ENCODE measurements at regions not wholly inside any gene's neighbourhood (a gene's known extent, or its start where the extent isn't known, plus 50 kb on each side); places are given as distances from the start of the nearest gene placed in this dataset.
"Not testable (repeated sequence)": the region's sequence is repeated elsewhere in the genome, so short reads cannot be mapped to it uniquely, and the experiment has no call there.

DNA sequence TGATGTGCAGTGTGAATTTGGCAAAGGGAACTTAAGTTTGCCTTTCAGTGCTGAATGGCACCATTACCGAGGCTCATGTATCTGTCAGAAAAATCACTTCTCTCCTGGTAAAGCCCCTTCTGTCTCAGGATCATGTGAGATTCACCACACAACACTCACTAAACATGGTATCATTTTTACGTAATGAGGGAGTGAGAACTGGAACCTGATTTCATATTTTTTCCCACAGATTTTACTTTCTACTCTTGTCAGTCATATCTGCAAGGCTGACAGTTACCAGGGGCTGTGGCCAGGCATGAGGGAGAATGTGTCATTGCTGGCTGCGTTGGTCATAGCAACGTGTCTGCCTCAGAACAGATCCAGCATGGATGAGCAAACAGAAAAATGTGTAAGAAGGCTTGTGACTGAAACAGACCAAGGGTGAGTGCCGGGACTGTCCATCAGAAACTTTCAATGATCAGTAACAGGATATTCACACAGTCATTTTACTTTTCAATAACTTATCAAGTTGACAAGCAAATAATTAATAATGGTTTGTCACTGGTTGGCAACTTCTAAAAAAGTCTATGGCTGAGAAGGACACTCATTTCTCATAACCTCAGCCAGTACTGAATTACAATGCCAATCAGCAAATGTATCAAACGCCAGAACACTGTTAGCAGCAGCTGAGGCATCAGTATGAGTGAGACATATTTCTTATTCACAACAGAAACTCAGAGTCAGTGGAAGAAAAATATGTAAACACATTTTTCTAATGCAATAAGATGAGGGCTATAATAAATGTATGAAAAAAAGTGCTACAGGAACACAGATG lies 100.5 kb downstream of the CDC42EP3 start:
- peak; percentile 49 for DNase-seq (ENCODE audit: low spot score)

- DNase-seq (ENCODE audit: low spot score) = no peak
Measured at GRCh38 chr2:37571587-37572136, 99.8 kb downstream of the CDC42EP3 start.

DNA sequence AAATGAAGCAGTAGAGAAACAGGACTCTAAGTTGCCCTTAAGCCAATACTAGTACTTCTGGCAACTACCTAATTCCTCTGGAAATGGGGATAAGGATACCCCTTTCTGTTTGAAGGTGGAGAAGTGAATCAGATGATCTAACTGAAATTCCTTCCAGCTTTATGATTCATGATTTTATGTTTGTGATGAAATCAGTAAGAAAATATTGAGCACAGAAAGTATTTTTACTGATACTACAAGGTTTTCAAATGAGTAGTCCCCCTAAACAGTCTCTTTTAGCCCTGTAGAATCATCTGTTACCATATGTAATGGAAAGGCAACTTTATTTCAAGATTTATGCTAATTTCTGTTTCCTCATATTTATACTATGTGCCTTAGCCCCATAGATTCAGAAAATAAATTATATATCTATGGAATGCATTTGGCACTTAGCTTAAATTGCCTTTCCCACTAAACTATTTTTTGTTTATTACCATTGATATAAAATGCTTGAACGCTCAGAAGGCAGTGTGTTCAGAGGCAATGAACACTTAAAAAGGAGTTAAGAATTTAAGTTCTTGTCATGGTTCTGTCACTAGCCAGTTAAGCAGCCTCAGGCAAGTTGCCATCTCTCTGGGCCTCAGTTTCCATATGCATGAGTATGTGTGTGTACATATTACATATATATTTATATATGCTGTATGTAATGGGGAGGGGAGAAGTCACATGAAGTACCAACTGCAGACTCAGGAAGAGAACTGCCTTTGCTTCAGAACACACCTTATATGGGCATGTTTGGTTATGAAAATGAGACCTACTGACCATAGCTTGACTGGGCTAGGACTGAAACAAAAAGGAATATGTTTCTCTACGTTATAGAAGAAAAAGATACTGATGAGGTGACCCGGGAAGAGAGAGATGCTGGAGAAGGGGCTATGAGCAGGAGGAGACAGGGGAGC lies 97.7 kb downstream of the CDC42EP3 start:
- no peak for DNase-seq (ENCODE audit: low spot score)

- no peak for DNase-seq (ENCODE audit: low spot score)
Measured at GRCh38 chr2:37575780-37576179, 95.7 kb downstream of the CDC42EP3 start.

GRCh38 chr2:37576194-37576593 lies 95.2 kb downstream of the CDC42EP3 start:
- not testable (repeated sequence) for DNase-seq (ENCODE audit: low spot score)

DNA sequence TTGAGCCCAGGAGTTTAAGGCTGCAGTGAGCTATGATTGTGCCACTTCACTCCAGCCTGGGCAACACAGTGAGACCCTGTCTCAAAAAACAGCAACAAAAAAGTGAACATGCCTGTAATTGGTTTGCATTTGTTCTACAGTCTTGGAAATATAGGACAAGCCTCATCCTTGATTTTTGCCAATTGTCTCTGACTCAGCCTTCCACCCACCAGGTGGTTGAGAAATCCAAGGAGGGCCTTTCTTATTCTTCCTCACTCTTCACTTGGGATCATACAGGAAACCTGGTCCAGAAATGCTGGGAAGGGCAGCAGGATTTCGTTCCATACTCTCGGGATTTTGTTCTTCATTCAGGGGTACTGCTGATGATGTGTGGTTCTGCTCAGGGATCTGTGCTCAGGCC lies 94.6 kb downstream of the CDC42EP3 start:
- no peak for DNase-seq (ENCODE audit: low spot score)

DNA sequence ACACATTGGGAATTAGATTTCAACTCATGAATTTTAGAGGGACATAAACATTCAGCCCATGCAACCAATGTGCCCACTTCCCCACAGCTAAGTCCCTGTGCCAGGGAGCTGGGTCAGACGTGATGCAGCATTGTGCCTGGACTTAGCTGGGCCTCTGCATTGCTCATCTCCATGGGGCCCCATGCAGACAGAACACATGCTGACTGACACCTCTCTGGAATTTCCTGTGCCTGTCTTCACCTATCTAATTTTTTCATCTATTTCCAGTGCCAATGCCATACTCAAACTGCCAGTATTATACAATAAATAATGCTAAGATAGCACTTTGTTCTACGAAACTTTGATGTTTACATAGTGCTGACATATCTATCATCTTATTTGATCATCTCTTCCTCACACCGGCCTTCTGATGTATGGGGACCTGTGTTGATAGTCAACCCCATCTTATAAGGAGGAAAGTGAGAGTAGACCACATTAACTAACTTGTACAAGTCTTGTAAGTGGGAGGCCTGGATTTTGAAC lies 92.2 kb downstream of the CDC42EP3 start:
- no peak for DNase-seq (ENCODE audit: low spot score)

DNA sequence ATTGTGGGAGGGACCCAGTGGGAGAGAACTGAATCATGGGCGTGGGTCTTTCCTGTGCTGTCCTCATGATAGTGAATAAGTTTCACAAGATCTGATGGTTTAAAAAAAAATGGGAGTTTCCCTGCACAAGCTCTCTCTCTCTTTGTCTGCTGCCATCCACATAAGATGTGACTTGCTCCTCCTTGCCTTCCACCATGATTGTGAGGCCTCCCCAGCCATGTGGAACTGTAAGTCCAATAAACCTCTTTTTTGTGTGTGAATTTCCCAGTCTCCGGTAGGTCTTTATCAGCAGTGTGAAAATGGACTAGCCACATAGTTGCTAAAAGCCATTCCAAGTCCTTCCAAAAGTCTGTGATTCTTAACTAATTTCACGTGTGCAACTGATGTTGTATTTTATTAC lies 91.5 kb downstream of the CDC42EP3 start:
- not testable (repeated sequence) for DNase-seq (ENCODE audit: low spot score)

GRCh38 chr2:37581433-37581832 lies 90.0 kb downstream of the CDC42EP3 start:
- no peak for DNase-seq (ENCODE audit: low spot score)

DNA sequence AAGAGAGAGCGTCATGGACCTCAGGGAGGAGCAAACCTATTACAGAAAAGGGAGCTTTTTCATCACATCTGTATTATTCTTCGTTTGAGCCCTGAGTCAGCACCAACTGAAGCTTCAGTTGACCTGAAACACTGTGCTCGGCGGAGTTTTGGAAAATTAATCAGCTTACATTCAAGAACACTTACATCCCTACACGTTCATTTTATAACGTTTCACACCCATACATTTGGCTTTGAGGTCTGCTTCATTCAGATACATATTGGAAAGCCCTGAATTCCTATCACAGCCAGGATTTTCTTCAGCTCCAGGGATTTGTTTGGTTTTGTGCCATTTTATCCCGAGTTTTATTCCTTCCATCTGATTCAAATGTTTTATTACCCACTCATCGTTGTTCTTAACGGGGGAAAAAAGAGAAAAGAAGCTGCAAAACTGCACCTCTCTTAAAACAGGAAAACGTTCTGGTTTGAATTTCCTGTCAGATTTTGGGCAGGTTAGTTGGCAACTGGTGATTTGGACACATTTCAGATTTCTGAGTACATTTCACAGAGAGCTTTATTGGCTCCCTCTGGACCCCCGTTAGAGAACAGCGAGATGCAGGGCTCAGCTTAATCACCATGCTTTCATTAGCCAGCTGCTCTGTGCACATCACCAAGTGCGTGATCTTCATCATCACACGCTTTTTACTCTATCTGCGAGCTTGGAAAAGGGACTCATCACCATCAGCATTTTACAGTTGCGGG lies 88.8 kb downstream of the CDC42EP3 start:
- DNase-seq (ENCODE audit: low spot score) = no peak

DNA sequence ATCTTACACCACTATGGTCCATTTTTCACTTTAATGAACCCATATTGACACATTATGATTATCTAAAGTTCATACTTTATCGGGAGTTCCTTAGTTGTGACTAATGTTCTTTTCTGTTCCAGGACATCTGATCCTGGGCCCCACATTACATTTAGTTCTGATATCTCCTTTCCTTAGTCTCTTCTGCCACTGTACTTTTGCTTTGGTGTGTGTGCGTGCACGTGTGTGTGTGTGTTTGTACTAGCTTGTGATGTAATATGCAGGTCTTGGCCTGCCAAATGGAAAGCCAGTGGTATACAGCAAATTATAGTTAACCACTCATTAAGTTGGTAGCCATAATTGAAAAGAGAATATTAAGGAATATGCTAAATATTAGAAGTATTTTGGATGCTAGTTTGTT lies 88.0 kb downstream of the CDC42EP3 start:
- DNase-seq (ENCODE audit: low spot score) = no peak

- DNase-seq (ENCODE audit: low spot score) = peak; percentile 29
Measured at GRCh38 chr2:37583867-37584266, 87.6 kb downstream of the CDC42EP3 start.

DNA sequence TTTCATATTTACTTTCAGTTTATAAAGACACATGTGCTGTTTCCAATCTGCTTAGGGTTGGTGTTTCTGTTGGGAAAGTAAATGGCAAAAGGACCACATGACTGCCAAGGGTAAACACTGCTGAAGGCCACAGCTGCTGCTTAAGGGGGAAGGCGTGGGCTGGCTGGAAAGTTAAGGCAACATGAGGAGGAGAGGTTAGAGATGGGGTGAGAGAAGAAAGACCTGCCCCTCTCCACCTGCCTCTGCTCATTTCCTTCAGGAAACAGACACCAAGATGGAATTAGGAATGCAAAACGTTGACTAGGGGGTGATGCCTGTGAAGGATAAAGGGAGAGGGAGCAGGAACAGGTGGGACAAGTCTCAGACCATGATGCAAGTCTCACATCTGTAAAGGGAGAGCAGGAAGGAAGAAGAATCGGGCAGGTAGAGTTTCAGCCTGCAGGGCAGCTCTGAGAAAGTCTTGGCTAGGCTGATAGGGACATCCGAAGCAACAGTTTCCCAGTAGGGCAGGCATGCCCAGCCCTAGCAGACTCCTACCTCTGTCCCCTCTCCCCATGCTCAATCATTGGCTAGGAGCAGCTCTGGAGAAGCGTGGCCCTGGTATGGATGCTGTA lies 86.0 kb downstream of the CDC42EP3 start:
- DNase-seq (ENCODE audit: low spot score) = peak; percentile 15

DNA sequence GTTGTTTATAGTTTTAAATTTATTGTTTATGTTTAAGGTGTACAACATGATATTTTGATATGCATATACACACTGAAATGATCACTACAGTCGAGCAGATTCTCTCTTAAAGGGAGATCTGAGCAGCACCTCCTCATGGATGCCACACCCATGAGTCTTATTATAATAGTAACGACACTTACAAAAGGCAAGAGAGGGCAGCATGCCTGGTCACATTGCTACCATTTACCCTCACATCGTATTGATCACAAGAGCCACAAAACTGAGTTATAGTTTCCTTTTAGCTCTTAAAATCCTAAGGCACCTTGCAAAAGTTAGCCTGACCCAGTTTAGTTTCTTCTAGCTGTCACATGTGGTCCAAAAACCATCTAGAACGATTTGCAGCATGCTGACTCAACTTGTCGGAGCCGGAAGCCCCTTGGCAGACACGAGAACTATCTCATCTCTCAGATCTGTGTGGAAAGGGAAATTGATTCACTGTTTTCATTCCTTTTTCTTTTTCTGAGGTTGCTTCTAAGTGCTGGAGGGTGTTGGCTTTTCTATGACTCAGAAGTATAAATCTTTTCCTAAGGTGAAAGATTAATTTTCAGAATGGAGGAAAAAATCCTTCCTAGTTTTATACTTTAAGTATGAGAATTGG lies 85.3 kb downstream of the CDC42EP3 start:
- DNase-seq (ENCODE audit: low spot score) = peak; percentile 35

GRCh38 chr2:37586663-37587317 lies 84.7 kb downstream of the CDC42EP3 start:
- DNase-seq (ENCODE audit: low spot score) = no peak

DNA sequence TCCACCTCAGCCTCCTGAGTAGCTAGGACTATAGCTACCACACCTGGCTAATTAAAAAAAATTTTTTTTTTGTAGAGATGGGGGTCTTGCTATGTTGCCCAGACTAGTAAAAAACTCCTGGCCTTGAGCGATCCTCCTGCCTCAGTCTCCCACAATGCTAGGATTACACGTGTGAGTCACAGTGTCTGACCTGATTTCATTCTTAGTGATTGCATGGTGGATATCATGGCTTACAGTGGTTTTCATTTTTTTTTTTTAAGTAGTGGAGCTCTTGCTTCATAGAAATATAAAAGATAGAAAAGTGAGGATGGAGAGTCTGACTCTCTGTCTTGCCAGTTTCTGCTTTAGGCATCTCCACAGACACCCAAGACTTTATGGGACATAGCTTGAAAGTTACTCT lies 83.6 kb downstream of the CDC42EP3 start:
- no peak for DNase-seq (ENCODE audit: low spot score)

DNA sequence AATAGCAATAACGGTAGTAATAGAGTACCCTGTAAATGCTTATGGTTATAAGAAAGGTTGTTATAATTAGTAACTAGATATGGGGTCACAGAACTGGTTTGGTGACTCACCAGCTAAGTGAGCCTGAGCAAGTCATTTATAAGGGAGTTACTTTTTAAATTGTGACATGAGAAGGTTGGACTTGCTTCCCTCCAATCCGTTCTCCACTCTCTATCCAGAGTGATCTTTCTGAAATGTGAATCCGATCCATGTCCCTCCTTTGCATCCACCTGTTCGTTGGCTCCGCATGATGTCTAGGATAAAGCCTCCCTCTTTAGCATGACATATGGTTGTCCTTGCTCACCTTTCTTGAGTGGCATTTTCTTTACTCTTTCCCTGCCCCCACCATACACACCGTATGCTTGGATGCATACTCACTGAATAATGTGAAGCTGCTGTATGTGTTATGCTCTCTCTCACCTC lies 83.1 kb downstream of the CDC42EP3 start:
- no peak for DNase-seq (ENCODE audit: low spot score)

- no peak for DNase-seq (ENCODE audit: low spot score)
Measured at GRCh38 chr2:37589298-37589697, 82.1 kb downstream of the CDC42EP3 start.

DNA sequence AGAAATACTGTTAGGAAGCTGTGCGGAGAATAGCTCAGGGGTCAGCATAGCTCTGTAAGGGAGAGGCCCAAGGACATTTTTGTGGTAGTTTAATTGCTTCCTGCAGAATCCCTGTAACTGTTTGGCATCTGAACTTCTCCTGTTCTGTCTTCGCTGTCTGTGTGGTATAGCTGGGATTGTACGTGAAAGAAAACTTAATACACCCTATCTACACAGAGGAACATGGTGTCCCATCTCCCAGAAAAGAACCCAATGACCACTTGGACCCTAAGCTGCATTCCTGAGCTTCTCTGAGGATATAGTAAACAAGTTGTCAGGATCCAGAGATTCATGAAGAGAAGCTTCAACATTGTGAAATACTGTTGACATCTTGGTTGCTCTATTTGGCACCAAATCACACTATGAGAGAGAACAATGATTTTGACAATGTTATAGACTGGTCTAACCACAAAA lies 81.3 kb downstream of the CDC42EP3 start:
- DNase-seq (ENCODE audit: low spot score) = peak; percentile 36
